Mesothelial cell of epicardium (in vitro differentiated cells): ENCODE measurements at regions not wholly inside any gene's neighbourhood (a gene's known extent, or its start where the extent isn't known, plus 50 kb on each side); places are given as distances from the start of the nearest gene placed in this dataset.
"Not testable (repeated sequence)": the region's sequence is repeated elsewhere in the genome, so short reads cannot be mapped to it uniquely, and the experiment has no call there.

Source experiments
- DNase-seq, 2 experiments: peaks; one replicate each; pipeline ENCODE4 v3.0.0; 2021; ENCODE audit warnings: low spot score in 2 of 2; ENCODE audit not compliant: unreplicated experiment in 2 of 2
- H3K27ac Mint-ChIP-seq: 2 replicates; pipeline ENCODE4 v1.8.0; 2021; ENCODE audit warnings: mixed read lengths
- H3K27me3 Mint-ChIP-seq: 2 replicates; pipeline ENCODE4 v1.8.0; 2021; ENCODE audit warnings: low read depth, mixed read lengths
- H3K36me3 Mint-ChIP-seq: 2 replicates; pipeline ENCODE4 v1.8.0; 2021; ENCODE audit warnings: mixed read lengths
- H3K4me1 Mint-ChIP-seq: 2 replicates; pipeline ENCODE4 v1.8.0; 2021; ENCODE audit warnings: mixed read lengths
- H3K4me3 Mint-ChIP-seq: 2 replicates; pipeline ENCODE4 v1.8.0; 2021; ENCODE audit warnings: mild to moderate bottlenecking, moderate library complexity, mixed read lengths
- H3K9me3 Mint-ChIP-seq: 2 replicates; pipeline ENCODE4 v1.8.0; 2021; ENCODE audit warnings: mixed read lengths
- CTCF ChIP-seq: fragments of 200-600 bp; sonication (generic); IDR thresholded peaks from one replicate; pipeline ENCODE4 v1.5.0; 2021; ENCODE audit warnings: antibody characterized with exemption; ENCODE audit not compliant: unreplicated experiment

- no peaks in the 10 kb centered on the region for H3K36me3 Mint-ChIP-seq
- no peak for TF ChIP-seq CTCF
- H3K4me1 Mint-ChIP-seq = no peaks in the 10 kb centered on the region
- no peak overlapping the region for H3K27ac Mint-ChIP-seq
- no peak overlapping the region for H3K4me3 Mint-ChIP-seq
- peaks cover 7% of the 10 kb centered on the region for H3K27me3 Mint-ChIP-seq
- DNase-seq = no peak
- no peaks in the 10 kb centered on the region for H3K9me3 Mint-ChIP-seq
These were observed 780.6 kb downstream of the BRINP3 start for GRCh38 chr1:189697113-189697512.

- H3K4me3 Mint-ChIP-seq = no peak overlapping the region
- DNase-seq = no peak
These were observed 776.1 kb downstream of the BRINP3 start for GRCh38 chr1:189701606-189702005.

GRCh38 chr1:189706594-189706993, 771.1 kb downstream of the BRINP3 start:
- Mint-ChIP-seq H3K4me1 (no peaks in the 10 kb centered on the region), H3K27me3 (peaks cover 16% of the 10 kb centered on the region), H3K36me3 (no peaks in the 10 kb centered on the region), H3K9me3 (no peaks in the 10 kb centered on the region), H3K27ac (no peak overlapping the region), H3K4me3 (no peak overlapping the region)
- no peak for TF ChIP-seq CTCF
- DNase-seq = no peak

More at GRCh38 chr1:189701606-189702005, 776.1 kb downstream of the BRINP3 start:
- Mint-ChIP-seq H3K27ac (no peak overlapping the region), H3K9me3 (no peaks in the 10 kb centered on the region), H3K27me3 (peaks cover 8% of the 10 kb centered on the region), H3K36me3 (no peaks in the 10 kb centered on the region), H3K4me1 (no peaks in the 10 kb centered on the region)
- no peak for TF ChIP-seq CTCF

- no peak for DNase-seq
- TF ChIP-seq CTCF = no peak
- Mint-ChIP-seq H3K27me3 (peaks cover 18% of the 10 kb centered on the region), H3K4me1 (no peaks in the 10 kb centered on the region), H3K36me3 (no peaks in the 10 kb centered on the region), H3K4me3 (no peak overlapping the region), H3K27ac (no peak overlapping the region), H3K9me3 (peaks cover 6% of the 10 kb centered on the region)
These were observed 769.0 kb downstream of the BRINP3 start for GRCh38 chr1:189708674-189709073.

- not testable (repeated sequence) for H3K9me3 Mint-ChIP-seq, H3K27ac Mint-ChIP-seq, H3K27me3 Mint-ChIP-seq, H3K36me3 Mint-ChIP-seq, DNase-seq, H3K4me3 Mint-ChIP-seq, H3K4me1 Mint-ChIP-seq
These were observed 759.4 kb downstream of the BRINP3 start for GRCh38 chr1:189718147-189718795.

GRCh38 chr1:189726806-189727205, 750.9 kb downstream of the BRINP3 start:
- no peaks in the 10 kb centered on the region for H3K36me3 Mint-ChIP-seq
- H3K9me3 Mint-ChIP-seq = peaks cover 9% of the 10 kb centered on the region
- no peak for TF ChIP-seq CTCF
- peaks cover 11% of the 10 kb centered on the region for H3K4me1 Mint-ChIP-seq
- H3K27ac Mint-ChIP-seq = no peak overlapping the region
- no peak for DNase-seq
- H3K4me3 Mint-ChIP-seq = no peak overlapping the region
- H3K27me3 Mint-ChIP-seq = no peaks in the 10 kb centered on the region
